SK-N-SH (cell line): ENCODE measurements at regions not wholly inside any gene's neighbourhood (a gene's known extent, or its start where the extent isn't known, plus 50 kb on each side); places are given as distances from the start of the nearest gene placed in this dataset.

ENCODE experiments used
- CTCF ChIA-PET: fragments of 300-600, 350-600 bp; formaldehyde crosslinking; extraction: SDS; loops from one replicate; lab custom pipeline; 2021; lab: Yijun Ruan, JAX
- POLR2A ChIA-PET: fragments of 350-600 bp; sonication (Branson Sonifier 250); formaldehyde crosslinking; extraction: SDS; loops from one replicate; lab custom pipeline; 2020; ENCODE audit warnings: antibody characterized with exemption, inconsistent platforms; lab: Yijun Ruan, JAX
- DNase-seq: peaks from one replicate; pipeline ENCODE4 v3.0.0; 2012
- H2AFZ ChIP-seq: fragments of 200-600 bp; sonication (generic); 2 replicates; pipeline ENCODE4 v1.8.1; 2016; ENCODE audit warnings: antibody characterized with exemption, mild to moderate bottlenecking, low read depth
- H3F3A ChIP-seq: fragments of 200-600 bp; sonication (generic); replicated peaks from 2 replicates; pipeline ENCODE3; 2016; ENCODE audit warnings: antibody characterized with exemption, mild to moderate bottlenecking; ENCODE audit not compliant: insufficient read depth
- H3K27ac ChIP-seq, 2 experiments: fragments of 200-500 bp in 1 of 2; fragments of 200-600 bp in 1 of 2; sonication (Bioruptor generic) in 1 of 2; sonication (generic), shearing (Covaris generic) in 1 of 2; 2 replicates each; pipeline versions ENCODE4 v1.5.1 to v1.6.1; 2014 to 2016; ENCODE audit warnings: low read depth in 2 of 2, inconsistent platforms in 1 of 2, low read length in 1 of 2, mild to moderate bottlenecking in 1 of 2, mixed read lengths in 1 of 2
- H3K27me3 ChIP-seq: fragments of 200-600 bp; sonication (generic), shearing (Covaris generic); 2 replicates; pipeline ENCODE4 v1.6.1; 2016; ENCODE audit warnings: mixed run types; ENCODE audit not compliant: insufficient read depth
- H3K36me3 ChIP-seq, 2 experiments: fragments of 200-500 bp in 1 of 2; fragments of 200-600 bp in 1 of 2; sonication (Bioruptor generic) in 1 of 2; sonication (generic) in 1 of 2; replicated peaks in 1 of 2; 2 replicates each; pipeline versions ENCODE3 to v1.5.1; 2014 to 2016; ENCODE audit warnings: low read length in 1 of 2, mild to moderate bottlenecking in 1 of 2; ENCODE audit not compliant: insufficient read depth in 2 of 2, control insufficient read depth in 1 of 2
- H3K4me1 ChIP-seq, 2 experiments: fragments of 200-500 bp in 1 of 2; fragments of 200-600 bp in 1 of 2; sonication (Bioruptor generic) in 1 of 2; sonication (generic), shearing (Covaris generic) in 1 of 2; 2 replicates each; pipeline versions ENCODE4 v1.5.1 to v1.6.1; 2014 to 2016; ENCODE audit warnings: low read depth in 1 of 2, low read length in 1 of 2, mixed run types in 1 of 2; ENCODE audit not compliant: insufficient read depth in 2 of 2, control insufficient read depth in 1 of 2
- H3K4me2 ChIP-seq: fragments of 200-600 bp; sonication (generic), shearing (Covaris generic); 2 replicates; pipeline ENCODE4 v1.6.1; 2017; ENCODE audit warnings: mixed run types
- H3K4me3 ChIP-seq, 2 experiments: fragments of 200-500 bp in 1 of 2; fragments of 200-600 bp in 1 of 2; sonication (Bioruptor generic) in 1 of 2; sonication (generic), shearing (Covaris generic) in 1 of 2; 2 replicates each; pipeline versions ENCODE4 v1.5.1 to v1.8.1; 2014 to 2016; ENCODE audit warnings: low read depth in 2 of 2, inconsistent platforms in 1 of 2, low read length in 1 of 2, mild to moderate bottlenecking in 1 of 2, mixed read lengths in 1 of 2, moderate library complexity in 1 of 2
- H3K79me2 ChIP-seq: fragments of 200-600 bp; sonication (generic); 2 replicates; pipeline ENCODE4 v1.8.1; 2017; ENCODE audit warnings: mild to moderate bottlenecking; ENCODE audit not compliant: insufficient read depth
- H3K9ac ChIP-seq: fragments of 200-600 bp; sonication (generic); 2 replicates; pipeline ENCODE4 v1.6.1; 2017; ENCODE audit warnings: mixed run types
- H3K9me2 ChIP-seq: fragments of 200-600 bp; sonication (generic); 2 replicates; pipeline ENCODE4 v1.6.1; 2017; ENCODE audit warnings: mixed run types
- H3K9me3 ChIP-seq: fragments of 200-600 bp; sonication (generic); 2 replicates; pipeline ENCODE4 v1.6.1; 2017; ENCODE audit warnings: mixed run types, mild to moderate bottlenecking, moderate library complexity
- H4K20me1 ChIP-seq: fragments of 200-600 bp; sonication (generic); 2 replicates; pipeline ENCODE4 v1.6.1; 2017; ENCODE audit warnings: mild to moderate bottlenecking, mixed run types; ENCODE audit not compliant: insufficient read depth
- CHD2 ChIP-seq: fragments of 150-350 bp; IDR thresholded peaks from 2 replicates; pipeline ENCODE4 v1.6.1; 2018; ENCODE audit warnings: low read length; ENCODE audit not compliant: partially characterized antibody
- CTCF ChIP-seq: fragments of 200-600 bp; sonication (generic); IDR thresholded peaks from 2 replicates; pipeline ENCODE4 v1.6.1; 2017; ENCODE audit warnings: antibody characterized with exemption, mild to moderate bottlenecking, moderate library complexity
- ELF1 ChIP-seq: IDR thresholded peaks from 2 replicates; pipeline ENCODE4 v1.4.0; 2012
- EP300 ChIP-seq, 2 experiments: IDR thresholded peaks; 2 replicates each; pipeline versions ENCODE4 v1.4.0 to v1.6.1; 2012; ENCODE audit warnings: borderline replicate concordance in 1 of 2, low read depth in 1 of 2, low read length in 1 of 2
- GABPA ChIP-seq: IDR thresholded peaks from 2 replicates; pipeline ENCODE4 v1.4.0; 2012; ENCODE audit warnings: low read depth, mild to moderate bottlenecking
- JUND ChIP-seq: IDR thresholded peaks from 2 replicates; pipeline ENCODE4 v1.4.0; 2012
- MXI1 ChIP-seq: IDR thresholded peaks from 2 replicates; pipeline ENCODE4 v1.6.1; 2012; ENCODE audit warnings: mild to moderate bottlenecking, low read depth, low read length, improper control_type of control experiment
- PBX3 ChIP-seq: IDR thresholded peaks from 2 replicates; pipeline ENCODE4; 2012
- RFX5 ChIP-seq: IDR thresholded peaks from 2 replicates; pipeline ENCODE4 v1.6.1; 2012; ENCODE audit warnings: mild to moderate bottlenecking, improper control_type of control experiment, low read length
- USF1 ChIP-seq: IDR thresholded peaks from 2 replicates; pipeline ENCODE4 v1.4.0; 2012; ENCODE audit warnings: low read depth, borderline replicate concordance
- USF2 ChIP-seq: fragments of 150-350 bp; IDR thresholded peaks from 2 replicates; pipeline ENCODE4 v1.6.1; 2017; ENCODE audit warnings: antibody characterized with exemption, low read length, low read depth, borderline replicate concordance
- YY1 ChIP-seq: IDR thresholded peaks from 2 replicates; pipeline ENCODE4 v1.4.0; 2012; ENCODE audit warnings: low read depth, mild to moderate bottlenecking
- whole genome bisulfite sequencing: methylation state at CpG from one replicate; pipeline ENCODE4 v1.1.6; 2017; ENCODE audit warnings: low lambda C conversion rate; 5-methylcytosine and 5-hydroxymethylcytosine counted together
- TF ChIP-seq, protein P1 (sequence below): IDR thresholded peaks from 2 replicates; pipeline ENCODE4 v1.6.1; 2012; ENCODE audit warnings: mild to moderate bottlenecking, low read depth, low read length, moderate library complexity
- TF ChIP-seq, protein P2 (sequence below): IDR thresholded peaks from 2 replicates; pipeline ENCODE4 v1.4.0; 2012; ENCODE audit warnings: low read depth

DNA sequence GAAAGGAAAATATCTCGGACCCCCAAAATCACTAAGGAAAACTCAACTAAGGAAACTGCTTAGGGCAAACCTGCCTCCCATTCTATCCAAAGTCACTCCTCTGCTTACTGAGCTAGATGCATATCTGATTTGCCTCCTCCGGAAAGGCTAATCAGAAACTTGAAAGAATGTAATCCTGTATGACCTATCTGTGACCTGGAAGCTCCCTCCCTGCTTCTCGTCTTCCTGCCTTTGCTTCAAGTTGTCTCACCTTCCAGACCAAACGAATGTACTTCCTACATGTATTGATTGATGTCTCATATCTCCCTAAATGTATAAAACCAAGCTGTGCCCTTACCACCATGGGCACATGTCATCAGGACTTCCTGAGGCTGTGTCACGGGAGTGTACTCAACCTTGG, 58.1 kb upstream of the SEC61G start:
- WGBS = 69% methylated on average over 5 of the region's 5 CpGs

More for the DNA sequence above, 58.1 kb upstream of the SEC61G start:
- Histone ChIP-seq H3K9me3 (no peaks in the 10 kb centered on the region), H3K4me3 (no peak overlapping the region), H3K79me2 (no peaks in the 10 kb centered on the region), H3F3A (peaks cover 4% of the 10 kb centered on the region), H2AFZ (no peak overlapping the region), H4K20me1 (no peaks in the 10 kb centered on the region), H3K9me2 (no peaks in the 10 kb centered on the region), H3K9ac (no peak overlapping the region), H3K4me1 (peaks cover 0 to 4% of the 10 kb centered on the region in 2 experiments; a peak in 2 of 4 replicates), H3K27me3 (no peaks in the 10 kb centered on the region), H3K27ac (no peak overlapping the region), H3K36me3 (no peaks in the 10 kb centered on the region), H3K4me2 (no peak overlapping the region)
- TF ChIP-seq CHD2 (no peak), USF2 (no peak), EP300 (IDR thresholded peaks at IDR 0.05; ENCODE audit: borderline replicate concordance in 1 of 2, low read depth in 1 of 2, low read length in 1 of 2) (no peak), CTCF (no peak), JUND (no peak), ELF1 (no peak), RFX5 (no peak), GABPA (no peak), PBX3 (no peak), MXI1 (no peak), USF1 (no peak), YY1 (no peak)
- TF ChIP-seq, protein P1, sequence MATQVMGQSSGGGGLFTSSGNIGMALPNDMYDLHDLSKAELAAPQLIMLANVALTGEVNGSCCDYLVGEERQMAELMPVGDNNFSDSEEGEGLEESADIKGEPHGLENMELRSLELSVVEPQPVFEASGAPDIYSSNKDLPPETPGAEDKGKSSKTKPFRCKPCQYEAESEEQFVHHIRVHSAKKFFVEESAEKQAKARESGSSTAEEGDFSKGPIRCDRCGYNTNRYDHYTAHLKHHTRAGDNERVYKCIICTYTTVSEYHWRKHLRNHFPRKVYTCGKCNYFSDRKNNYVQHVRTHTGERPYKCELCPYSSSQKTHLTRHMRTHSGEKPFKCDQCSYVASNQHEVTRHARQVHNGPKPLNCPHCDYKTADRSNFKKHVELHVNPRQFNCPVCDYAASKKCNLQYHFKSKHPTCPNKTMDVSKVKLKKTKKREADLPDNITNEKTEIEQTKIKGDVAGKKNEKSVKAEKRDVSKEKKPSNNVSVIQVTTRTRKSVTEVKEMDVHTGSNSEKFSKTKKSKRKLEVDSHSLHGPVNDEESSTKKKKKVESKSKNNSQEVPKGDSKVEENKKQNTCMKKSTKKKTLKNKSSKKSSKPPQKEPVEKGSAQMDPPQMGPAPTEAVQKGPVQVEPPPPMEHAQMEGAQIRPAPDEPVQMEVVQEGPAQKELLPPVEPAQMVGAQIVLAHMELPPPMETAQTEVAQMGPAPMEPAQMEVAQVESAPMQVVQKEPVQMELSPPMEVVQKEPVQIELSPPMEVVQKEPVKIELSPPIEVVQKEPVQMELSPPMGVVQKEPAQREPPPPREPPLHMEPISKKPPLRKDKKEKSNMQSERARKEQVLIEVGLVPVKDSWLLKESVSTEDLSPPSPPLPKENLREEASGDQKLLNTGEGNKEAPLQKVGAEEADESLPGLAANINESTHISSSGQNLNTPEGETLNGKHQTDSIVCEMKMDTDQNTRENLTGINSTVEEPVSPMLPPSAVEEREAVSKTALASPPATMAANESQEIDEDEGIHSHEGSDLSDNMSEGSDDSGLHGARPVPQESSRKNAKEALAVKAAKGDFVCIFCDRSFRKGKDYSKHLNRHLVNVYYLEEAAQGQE = no peak
- TF ChIP-seq, protein P2, sequence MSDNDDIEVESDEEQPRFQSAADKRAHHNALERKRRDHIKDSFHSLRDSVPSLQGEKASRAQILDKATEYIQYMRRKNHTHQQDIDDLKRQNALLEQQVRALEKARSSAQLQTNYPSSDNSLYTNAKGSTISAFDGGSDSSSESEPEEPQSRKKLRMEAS = no peak
- no peak for DNase-seq
- ChIA-PET CTCF (interaction anchor here (1.2 to 2.2 kb wide), 2 partner anchors 44 to 438 kb away, joined by 4 to 11 read pairs; no protein-coding TSS in a partner anchor), POLR2A (no interaction called here)
